HEK293 (cell line): ENCODE measurements at regions not wholly inside any gene's neighbourhood (a gene's known extent, or its start where the extent isn't known, plus 50 kb on each side); places are given as distances from the start of the nearest gene placed in this dataset.

Experiments
- CTCF ChIA-PET: fragments of 350-600 bp; formaldehyde crosslinking; extraction: SDS; loops from one replicate; lab custom pipeline; 2021; ENCODE audit warnings: antibody characterized with exemption; lab: Yijun Ruan, JAX
- POLR2A ChIA-PET: fragments of 300-600 bp; formaldehyde crosslinking; extraction: SDS; loops from one replicate; lab custom pipeline; 2020; ENCODE audit warnings: antibody characterized with exemption, inconsistent platforms; lab: Yijun Ruan, JAX
- H3K27ac ChIP-seq: fragments of 200-500 bp; sonication (Bioruptor generic); 2 replicates; pipeline ENCODE4 v1.5.1; 2014; ENCODE audit warnings: low read depth, low read length, control low read depth, inconsistent platforms; ENCODE audit errors: extremely low read depth
- H3K36me3 ChIP-seq, 2 experiments: fragments of 200-500 bp in 1 of 2; sonication (Bioruptor generic) in 1 of 2; 1 replicate in 1 of 2; 2 replicates in 1 of 2; pipeline ENCODE4 v1.5.1; 2014 to 2017; ENCODE audit warnings: inconsistent platforms in 2 of 2, low read length in 2 of 2; ENCODE audit not compliant: control insufficient read depth in 2 of 2, insufficient read depth in 1 of 2
- H3K4me1 ChIP-seq: fragments of 200-500 bp; sonication (Bioruptor generic); 2 replicates; pipeline ENCODE4 v1.5.1; 2014; ENCODE audit warnings: mild to moderate bottlenecking, low read length, inconsistent platforms; ENCODE audit not compliant: control insufficient read depth, insufficient read depth
- H3K4me3 ChIP-seq: 2 replicates; pipeline ENCODE4 v1.5.1; 2011; ENCODE audit warnings: low read depth, mild to moderate bottlenecking, control low read depth, low read length, moderate library complexity
- H3K9me3 ChIP-seq: fragments of 200-500 bp; sonication (Bioruptor generic); 2 replicates; pipeline ENCODE4 v1.5.1; 2014; ENCODE audit warnings: low read depth, low read length, inconsistent platforms; ENCODE audit not compliant: control insufficient read depth, insufficient read depth
- BCL11A ChIP-seq: fragments of 450-650 bp; formaldehyde crosslinking; IDR thresholded peaks from 2 replicates; pipeline ENCODE4 v1.5.1; 2016; ENCODE audit warnings: low read depth, missing biosample characterization, missing genetic modification characterization
- EGR2 ChIP-seq: fragments of 450-650 bp; formaldehyde crosslinking; IDR thresholded peaks from 2 replicates; pipeline ENCODE4 v1.5.1; 2016; ENCODE audit warnings: low read depth, missing biosample characterization, missing genetic modification characterization
- GLIS1 ChIP-seq: fragments of 450-650 bp; formaldehyde crosslinking; IDR thresholded peaks from 2 replicates; pipeline ENCODE4 v1.5.1; 2016; ENCODE audit warnings: missing biosample characterization, missing genetic modification characterization
- KLF1 ChIP-seq: fragments of 450-650 bp; formaldehyde crosslinking; IDR thresholded peaks from 2 replicates; pipeline ENCODE4 v1.5.1; 2016; ENCODE audit warnings: missing biosample characterization, missing genetic modification characterization
- ZBTB1 ChIP-seq: fragments of 450-650 bp; formaldehyde crosslinking; IDR thresholded peaks from 2 replicates; pipeline ENCODE4 v1.5.1; 2016; ENCODE audit warnings: missing biosample characterization, missing genetic modification characterization
- ZFHX2 ChIP-seq: fragments of 450-650 bp; formaldehyde crosslinking; conservative IDR thresholded peaks from 2 replicates; pipeline ENCODE4 v1.5.1; 2016; ENCODE audit warnings: missing biosample characterization, missing genetic modification characterization
- ZFP37 ChIP-seq: fragments of 450-650 bp; formaldehyde crosslinking; IDR thresholded peaks from 2 replicates; pipeline ENCODE4 v1.5.1; 2016; ENCODE audit warnings: missing biosample characterization, missing genetic modification characterization
- ZIC2 ChIP-seq: fragments of 450-650 bp; formaldehyde crosslinking; IDR thresholded peaks from 2 replicates; pipeline ENCODE4 v1.5.1; 2016; ENCODE audit warnings: missing biosample characterization, missing genetic modification characterization
- ZNF148 ChIP-seq: fragments of 450-650 bp; formaldehyde crosslinking; IDR thresholded peaks from 2 replicates; pipeline ENCODE4 v1.5.0; 2017; ENCODE audit warnings: missing biosample characterization, missing genetic modification characterization, borderline replicate concordance
- ZNF223 ChIP-seq: fragments of 450-650 bp; formaldehyde crosslinking; IDR thresholded peaks from 2 replicates; pipeline ENCODE4 v1.5.1; 2016; ENCODE audit warnings: missing biosample characterization, missing genetic modification characterization
- ZNF324 ChIP-seq: fragments of 450-650 bp; formaldehyde crosslinking; IDR thresholded peaks from 2 replicates; pipeline ENCODE4 v1.5.1; 2016; ENCODE audit warnings: missing biosample characterization, missing genetic modification characterization
- ZNF335 ChIP-seq: fragments of 450-650 bp; formaldehyde crosslinking; conservative IDR thresholded peaks from 2 replicates; pipeline ENCODE4 v1.5.1; 2016; ENCODE audit warnings: missing biosample characterization, missing genetic modification characterization
- ZNF391 ChIP-seq: fragments of 450-650 bp; formaldehyde crosslinking; IDR thresholded peaks from 2 replicates; pipeline ENCODE4 v1.5.1; 2016; ENCODE audit warnings: low read depth, missing biosample characterization, missing genetic modification characterization, borderline replicate concordance
- ZNF423 ChIP-seq: fragments of 450-650 bp; formaldehyde crosslinking; IDR thresholded peaks from 2 replicates; pipeline ENCODE4 v1.5.1; 2016; ENCODE audit warnings: missing biosample characterization, missing genetic modification characterization
- ZNF449 ChIP-seq: fragments of 450-650 bp; formaldehyde crosslinking; IDR thresholded peaks from 2 replicates; pipeline ENCODE4 v1.5.1; 2017; ENCODE audit warnings: missing biosample characterization, mild to moderate bottlenecking, missing genetic modification characterization, moderate library complexity
- ZNF488 ChIP-seq: fragments of 450-650 bp; formaldehyde crosslinking; IDR thresholded peaks from 2 replicates; pipeline ENCODE4 v1.5.1; 2016; ENCODE audit warnings: missing biosample characterization, missing genetic modification characterization
- ZNF518A ChIP-seq: fragments of 450-650 bp; formaldehyde crosslinking; conservative IDR thresholded peaks from 2 replicates; pipeline ENCODE4 v1.5.1; 2016; ENCODE audit warnings: low read depth, missing biosample characterization, missing genetic modification characterization
- ZNF548 ChIP-seq: fragments of 450-650 bp; formaldehyde crosslinking; IDR thresholded peaks from 2 replicates; pipeline ENCODE4 v1.5.1; 2016; ENCODE audit warnings: missing biosample characterization, missing genetic modification characterization
- ZNF785 ChIP-seq: fragments of 450-650 bp; formaldehyde crosslinking; IDR thresholded peaks from 2 replicates; pipeline ENCODE4 v1.5.1; 2016; ENCODE audit warnings: missing biosample characterization, missing genetic modification characterization
- ZSCAN23 ChIP-seq: fragments of 450-650 bp; formaldehyde crosslinking; IDR thresholded peaks from 2 replicates; pipeline ENCODE4 v1.5.1; 2016; ENCODE audit warnings: missing biosample characterization, missing genetic modification characterization

GRCh38 chr3:44058022-44058867 is 183.4 kb upstream of the TOPAZ1 start:
- no peaks in the 10 kb centered on the region for H3K9me3 ChIP-seq
- CTCF ChIA-PET, result interaction anchor here (0.6 to 0.8 kb wide), 5 partner anchors 59 to 1193 kb away, joined by 3 to 5 read pairs (median 3); no protein-coding TSS in a partner anchor
- H3K36me3 ChIP-seq, result no peaks in the 10 kb centered on the region
- no peaks in the 10 kb centered on the region for H3K4me1 ChIP-seq
- no peak overlapping the region for H3K27ac ChIP-seq
- POLR2A ChIA-PET, result no interaction called here
- 0 out of 2 replicates have a peak, but pooled peaks have one; percentile 14 for TF ChIP-seq KLF1 (tag by site-specific recombination)
- TF ChIP-seq EGR2 (tag by site-specific recombination), result peak; percentile 97
- no peak for TF ChIP-seq ZBTB1 (tag by site-specific recombination)
- peak; percentile 75 for TF ChIP-seq ZIC2 (tag by site-specific recombination)
- peak; percentile 99 for TF ChIP-seq ZFHX2 (tag by site-specific recombination)
- TF ChIP-seq ZNF391 (tag by site-specific recombination), result no peak
- H3K4me3 ChIP-seq, result peak overlapping the region; percentile 17; the same call in 1 of the 2 replicates

GRCh38 chr3:44058868-44059203 is 182.8 kb upstream of the TOPAZ1 start:
- ChIA-PET POLR2A (no interaction called here), CTCF (interaction anchor here (0.6 to 0.7 kb wide), 2 partner anchors 366 to 1194 kb away, joined by 4 to 5 read pairs; no protein-coding TSS in a partner anchor)
- Histone ChIP-seq H3K9me3 (no peaks in the 10 kb centered on the region), H3K4me3 (no peak overlapping the region), H3K27ac (no peak overlapping the region), H3K4me1 (no peaks in the 10 kb centered on the region), H3K36me3 (no peaks in the 10 kb centered on the region)
- TF ChIP-seq ZNF548 (no peak), ZNF335 (tag by site-specific recombination) (no peak), ZNF785 (no peak), ZNF148 (tag by site-specific recombination) (no peak), ZNF391 (tag by site-specific recombination) (no peak), ZNF223 (tag by site-specific recombination) (no peak), ZNF449 (tag by site-specific recombination) (no peak)

GRCh38 chr3:44060164-44060563 is 181.5 kb upstream of the TOPAZ1 start:
- Histone ChIP-seq H3K9me3 (no peaks in the 10 kb centered on the region), H3K27ac (no peak overlapping the region), H3K4me1 (no peaks in the 10 kb centered on the region), H3K36me3 (no peaks in the 10 kb centered on the region), H3K4me3 (no peak overlapping the region)
- ChIA-PET CTCF (no interaction called here), POLR2A (no interaction called here)
- TF ChIP-seq ZNF423 (tag by site-specific recombination) (no peak), ZSCAN23 (no peak), ZFHX2 (tag by site-specific recombination) (no peak), ZFP37 (tag by site-specific recombination) (no peak), ZNF324 (tag by site-specific recombination) (no peak), ZNF488 (tag by site-specific recombination) (no peak), ZNF518A (tag by site-specific recombination) (no peak), BCL11A (no peak), GLIS1 (tag by site-specific recombination) (no peak)
